RWPE2 (cell line): ENCODE measurements at regions not wholly inside any gene's neighbourhood (a gene's known extent, or its start where the extent isn't known, plus 50 kb on each side); places are given as distances from the start of the nearest gene placed in this dataset.

Experiments
- ATAC-seq: fragments of 200-7000 bp; cut with Tn5 transposase; 3 replicates; pipeline ENCODE4 v1.9.1; 2021; ENCODE audit warnings: low read depth
- DNase-seq: peaks from one replicate; pipeline ENCODE4 v3.0.0-alpha.2; 2020; ENCODE audit warnings: low spot score
- H3K27ac ChIP-seq: fragments of 450-650 bp; 2 replicates; pipeline ENCODE4 v1.5.1; 2017; ENCODE audit warnings: mild to moderate bottlenecking; ENCODE audit not compliant: poor library complexity, severe bottlenecking
- H3K27me3 ChIP-seq: fragments of 250-450 bp; sonication (Bioruptor Pico); 2 replicates; pipeline ENCODE4 v1.5.1; 2021; ENCODE audit warnings: mild to moderate bottlenecking, moderate library complexity; ENCODE audit not compliant: insufficient read depth, poor library complexity, severe bottlenecking
- H3K36me3 ChIP-seq: fragments of 250-450 bp; sonication (Bioruptor Pico); 2 replicates; pipeline ENCODE4 v1.5.1; 2020; ENCODE audit warnings: low read depth, mild to moderate bottlenecking, moderate library complexity
- H3K4me1 ChIP-seq: fragments of 250-450 bp; sonication (Bioruptor Pico); 2 replicates; pipeline ENCODE4 v1.5.1; 2021; ENCODE audit warnings: mild to moderate bottlenecking, moderate library complexity; ENCODE audit not compliant: insufficient read depth, poor library complexity, severe bottlenecking
- H3K4me3 ChIP-seq: fragments of 250-450 bp; sonication (Bioruptor Pico); 2 replicates; pipeline ENCODE4 v1.5.1; 2021; ENCODE audit warnings: mild to moderate bottlenecking, moderate library complexity; ENCODE audit not compliant: severe bottlenecking
- H3K9me3 ChIP-seq: fragments of 250-450 bp; sonication (Bioruptor Pico); 2 replicates; pipeline ENCODE4 v1.5.1; 2021; ENCODE audit warnings: mild to moderate bottlenecking, moderate library complexity; ENCODE audit not compliant: severe bottlenecking
- CTCF ChIP-seq: fragments of 450-650 bp; IDR thresholded peaks from one replicate; pipeline ENCODE4 v1.5.1; 2017; ENCODE audit warnings: mild to moderate bottlenecking, moderate library complexity; ENCODE audit not compliant: poor library complexity, severe bottlenecking

DNA sequence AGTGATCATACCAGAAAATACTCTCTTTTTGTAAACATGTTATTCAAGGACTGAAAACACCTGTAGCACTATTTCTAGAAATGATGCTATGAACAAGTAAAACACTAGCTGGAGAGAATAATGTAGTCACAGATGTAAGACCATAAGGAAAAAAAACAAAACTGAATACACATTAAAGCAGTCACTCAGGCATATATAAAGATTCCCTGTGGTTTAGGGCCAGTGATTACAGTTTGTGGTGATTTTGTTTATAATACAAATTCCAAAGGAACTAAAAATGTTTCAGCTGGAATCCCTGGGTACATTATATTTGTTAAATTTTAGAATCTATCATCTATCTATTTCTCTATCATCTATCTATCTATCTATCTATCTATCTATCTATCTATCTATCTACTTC, 777.8 kb upstream of the FRG1 start:
- ATAC-seq = no peak
- no peak overlapping the region for H3K4me3 ChIP-seq
- peaks cover 46% of the 10 kb centered on the region for H3K27me3 ChIP-seq

GRCh38 chr4:189176002-189176401, 764.7 kb upstream of the FRG1 start:
- no peak for TF ChIP-seq CTCF
- no peak for DNase-seq
- ATAC-seq = no peak
- Histone ChIP-seq H3K4me1 (no peaks in the 10 kb centered on the region), H3K27me3 (no peaks in the 10 kb centered on the region), H3K27ac (no peak overlapping the region), H3K36me3 (no peaks in the 10 kb centered on the region), H3K9me3 (no peaks in the 10 kb centered on the region), H3K4me3 (no peak overlapping the region)

More for the DNA sequence above, 777.8 kb upstream of the FRG1 start:
- H3K27ac ChIP-seq = no peak overlapping the region
- no peaks in the 10 kb centered on the region for H3K9me3 ChIP-seq
- H3K36me3 ChIP-seq = no peaks in the 10 kb centered on the region
- H3K4me1 ChIP-seq = no peaks in the 10 kb centered on the region
- no peak for DNase-seq
- no peak for TF ChIP-seq CTCF

- Histone ChIP-seq H3K36me3 (no peaks in the 10 kb centered on the region), H3K4me3 (no peak overlapping the region), H3K27me3 (no peaks in the 10 kb centered on the region), H3K27ac (no peak overlapping the region), H3K9me3 (no peaks in the 10 kb centered on the region), H3K4me1 (no peaks in the 10 kb centered on the region)
- peak; percentile 60; the same call in 2 of the 3 replicates for ATAC-seq
- DNase-seq = no peak
- no peak for TF ChIP-seq CTCF
Measured at GRCh38 chr4:189177130-189177529, 763.5 kb upstream of the FRG1 start.

GRCh38 chr4:189178125-189178746, 762.4 kb upstream of the FRG1 start:
- H3K9me3 ChIP-seq = no peaks in the 10 kb centered on the region
- no peaks in the 10 kb centered on the region for H3K4me1 ChIP-seq
- ATAC-seq = no peak
- H3K27ac ChIP-seq = no peak overlapping the region
- H3K4me3 ChIP-seq = no peak overlapping the region
- DNase-seq = no peak
- H3K36me3 ChIP-seq = no peaks in the 10 kb centered on the region
- no peak for TF ChIP-seq CTCF
- no peaks in the 10 kb centered on the region for H3K27me3 ChIP-seq

DNA sequence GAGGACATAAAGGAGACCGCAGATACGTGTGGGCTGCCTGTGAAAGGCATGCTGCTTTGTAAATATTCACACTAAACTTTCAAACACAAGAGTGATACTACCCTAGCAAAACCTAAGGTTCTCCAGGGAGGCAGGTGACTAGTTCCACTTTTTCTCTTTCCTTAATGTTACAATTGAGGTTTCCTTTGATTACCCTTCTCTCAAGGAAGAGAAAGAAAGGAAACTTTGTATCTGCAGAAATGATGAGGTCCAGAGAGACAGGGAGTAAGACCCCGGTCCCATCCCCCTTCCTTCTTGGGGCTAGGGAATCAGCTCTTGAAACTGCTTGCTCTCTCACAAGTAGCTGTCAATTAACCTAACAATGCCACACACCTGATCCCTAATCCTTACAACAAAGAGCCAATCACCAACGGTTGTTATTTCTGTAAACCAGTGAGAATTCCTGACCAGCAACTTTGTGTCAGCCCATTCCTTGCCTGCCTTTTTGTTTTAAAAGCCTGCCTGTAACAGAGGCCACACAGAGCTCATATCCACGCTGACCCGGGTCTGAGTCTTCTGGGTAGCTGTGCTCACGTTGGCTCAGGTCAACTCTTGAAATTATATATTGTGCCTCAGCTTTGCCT, 754.8 kb upstream of the FRG1 start:
- Histone ChIP-seq H3K4me1 (no peaks in the 10 kb centered on the region), H3K36me3 (no peaks in the 10 kb centered on the region), H3K27ac (no peak overlapping the region), H3K9me3 (peaks cover 3% of the 10 kb centered on the region), H3K27me3 (no peaks in the 10 kb centered on the region), H3K4me3 (no peak overlapping the region)
- no peak for TF ChIP-seq CTCF
- DNase-seq (no peak), ATAC-seq (no peak)
